ENCODE measurements at regions not wholly inside any gene's neighbourhood (a gene's known extent, or its start where the extent isn't known, plus 50 kb on each side); places are given as distances from the start of the nearest gene placed in this dataset.

DNA sequence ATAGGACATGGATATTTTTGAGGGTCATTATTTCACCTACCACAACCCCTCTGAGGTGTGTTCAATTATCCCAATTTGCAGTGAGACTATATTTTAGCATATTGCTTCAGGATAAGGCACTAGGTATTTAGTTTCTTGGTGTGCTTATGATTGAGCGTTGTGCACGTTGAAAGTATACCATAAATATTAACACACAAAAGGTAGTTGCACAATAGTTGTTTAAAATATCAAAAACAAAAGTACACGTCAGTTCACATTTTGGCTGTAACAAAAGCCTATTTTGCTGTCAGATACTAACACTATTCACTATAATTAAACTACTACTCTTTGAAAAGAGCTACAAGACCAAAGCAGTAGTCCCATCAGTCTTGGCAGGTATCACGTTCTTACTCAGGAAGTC, 367.5 kb downstream of the DSC3 start:
- no peak overlapping the region for H2AFZ ChIP-seq (ENCODE audit: control insufficient read depth, low read depth, low read length)
- DNase-seq (ENCODE audit: low read depth, low spot score): no peak
- peak in 1 of 2 experiments; percentile 29; a peak in 1 of 4 replicates for TF ChIP-seq BHLHE40 (IDR thresholded peaks at IDR 0.05; ENCODE audit: borderline replicate concordance in 1 of 2, low read depth in 2 of 2, low read length in 1 of 2)
- TF ChIP-seq KAT2A (conservative IDR thresholded peaks at IDR 0.05; ENCODE audit: control insufficient read depth, low read depth, low read length): no peak
- no peak for TF ChIP-seq FOS (IDR thresholded peaks at IDR 0.05; ENCODE audit: borderline replicate concordance, extremely low read depth, insufficient read length)
- no peak for ATAC-seq
- ChIA-PET POLR2A (interaction anchor here (1.7 to 2.0 kb wide), 2 partner anchors 23 to 38 kb away, joined by 4 to 6 read pairs; no protein-coding TSS in a partner anchor), CTCF (no interaction called here), RAD21 (ENCODE audit: unreplicated experiment) (interaction anchor here (1.0 to 1.5 kb wide), 2 partner anchors 37 to 168 kb away, joined by 3 to 4 read pairs; no protein-coding TSS in a partner anchor), SMC1A (ENCODE audit: uncharacterized antibody, unreplicated experiment) (interaction anchor here (1.2 to 1.5 kb wide), 2 partner anchors 29 to 37 kb away, joined by 5 read pairs; no protein-coding TSS in a partner anchor)
- H3K9ac ChIP-seq (ENCODE audit: control insufficient read depth, insufficient read depth, low read length): no peak overlapping the region
- H3K4me1 ChIP-seq (ENCODE audit: control insufficient read depth, insufficient read depth, low read length): no peaks in the 10 kb centered on the region
- no peak overlapping the region for H3K4me3 ChIP-seq
- H3K9me3 ChIP-seq (replicated peaks; ENCODE audit: control insufficient read depth, insufficient read depth, low read length): no peaks in the 10 kb centered on the region
- no peak overlapping the region for H3K27ac ChIP-seq (ENCODE audit: control insufficient read depth, insufficient read depth)
- FAIRE-seq: no peak
- no peaks in the 10 kb centered on the region for H3K27me3 ChIP-seq (replicated peaks in 1 of 2; ENCODE audit: control insufficient read depth in 2 of 2, insufficient read depth in 2 of 2, low read length in 1 of 2)
- no peaks in the 10 kb centered on the region for H3K79me2 ChIP-seq (ENCODE audit: control insufficient read depth, insufficient read depth, low read length)
- BruUV-seq (replicated peaks): no TSS peak
- H3K4me2 ChIP-seq (ENCODE audit: control insufficient read depth, insufficient read depth): no peak overlapping the region
- no peaks in the 10 kb centered on the region for H4K20me1 ChIP-seq (ENCODE audit: control insufficient read depth, insufficient read depth)
- intact Hi-C loops (cut with micrococcal nuclease; ENCODE audit: unreplicated experiment): no loop called here
- H3K36me3 ChIP-seq (ENCODE audit: control insufficient read depth in 2 of 2, insufficient read depth in 2 of 2, low read length in 1 of 2): no peaks in the 10 kb centered on the region
- 8% methylated on average over 4 of the region's 4 CpGs for WGBS (ENCODE audit: insufficient coverage, insufficient replicate concordance, low lambda C conversion rate, missing lambda C conversion rate)
- in situ Hi-C loops (cut with MboI): no loop called here

DNA sequence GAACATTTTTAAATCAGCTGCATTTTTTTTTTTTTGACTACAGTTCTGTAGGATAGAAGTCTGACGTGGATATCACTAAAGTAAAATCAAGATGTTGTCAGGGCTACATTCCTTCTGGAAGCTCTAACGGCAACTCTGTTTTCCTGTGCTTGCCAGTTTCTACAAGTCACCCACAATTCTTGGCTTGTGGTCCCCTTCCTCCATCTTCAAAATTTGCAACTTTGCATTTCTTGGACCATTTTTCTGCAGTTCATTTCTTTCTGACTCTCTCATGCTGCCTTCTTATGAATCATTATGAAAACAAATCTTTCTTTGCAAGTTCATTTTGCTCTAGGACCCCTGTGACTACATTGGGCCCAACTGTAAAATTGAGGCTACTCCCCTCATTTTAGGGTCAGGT, 367.9 kb downstream of the DSC3 start:
- Histone ChIP-seq H3K4me3 (no peak overlapping the region), H3K27ac (ENCODE audit: control insufficient read depth, insufficient read depth) (no peak overlapping the region), H4K20me1 (ENCODE audit: control insufficient read depth, insufficient read depth) (no peaks in the 10 kb centered on the region), H3K4me1 (ENCODE audit: control insufficient read depth, insufficient read depth, low read length) (no peaks in the 10 kb centered on the region), H2AFZ (ENCODE audit: control insufficient read depth, low read depth, low read length) (no peak overlapping the region), H3K9ac (ENCODE audit: control insufficient read depth, insufficient read depth, low read length) (no peak overlapping the region), H3K27me3 (replicated peaks in 1 of 2; ENCODE audit: control insufficient read depth in 2 of 2, insufficient read depth in 2 of 2, low read length in 1 of 2) (no peaks in the 10 kb centered on the region), H3K36me3 (ENCODE audit: control insufficient read depth in 2 of 2, insufficient read depth in 2 of 2, low read length in 1 of 2) (no peaks in the 10 kb centered on the region), H3K9me3 (replicated peaks; ENCODE audit: control insufficient read depth, insufficient read depth, low read length) (no peaks in the 10 kb centered on the region), H3K79me2 (ENCODE audit: control insufficient read depth, insufficient read depth, low read length) (no peaks in the 10 kb centered on the region), H3K4me2 (ENCODE audit: control insufficient read depth, insufficient read depth) (no peak overlapping the region)
- RAD21 ChIA-PET (ENCODE audit: unreplicated experiment): interaction anchor here (1.0 kb wide), 1 partner anchor 37 kb away, joined by 4 read pairs; no protein-coding TSS in a partner anchor
- 16% methylated on average over 2 of the region's 2 CpGs for WGBS (ENCODE audit: insufficient coverage, insufficient replicate concordance, low lambda C conversion rate, missing lambda C conversion rate)
- intact Hi-C loops (cut with micrococcal nuclease; ENCODE audit: unreplicated experiment): no loop called here
- SMC1A ChIA-PET (ENCODE audit: uncharacterized antibody, unreplicated experiment): interaction anchor here (0.8 to 1.2 kb wide), 2 partner anchors 25 to 37 kb away, joined by 3 to 5 read pairs; no protein-coding TSS in a partner anchor
- in situ Hi-C loops (cut with MboI): no loop called here
- CTCF ChIA-PET: no interaction called here
- no peak for ATAC-seq
- POLR2A ChIA-PET: no interaction called here
- BruUV-seq (replicated peaks): no TSS peak
- no peak for FAIRE-seq
- DNase-seq (ENCODE audit: low read depth, low spot score): no peak
- no peak for TF ChIP-seq MTA3 (IDR thresholded peaks at IDR 0.05; ENCODE audit: borderline replicate concordance, low read length)
- TF ChIP-seq, protein P1, sequence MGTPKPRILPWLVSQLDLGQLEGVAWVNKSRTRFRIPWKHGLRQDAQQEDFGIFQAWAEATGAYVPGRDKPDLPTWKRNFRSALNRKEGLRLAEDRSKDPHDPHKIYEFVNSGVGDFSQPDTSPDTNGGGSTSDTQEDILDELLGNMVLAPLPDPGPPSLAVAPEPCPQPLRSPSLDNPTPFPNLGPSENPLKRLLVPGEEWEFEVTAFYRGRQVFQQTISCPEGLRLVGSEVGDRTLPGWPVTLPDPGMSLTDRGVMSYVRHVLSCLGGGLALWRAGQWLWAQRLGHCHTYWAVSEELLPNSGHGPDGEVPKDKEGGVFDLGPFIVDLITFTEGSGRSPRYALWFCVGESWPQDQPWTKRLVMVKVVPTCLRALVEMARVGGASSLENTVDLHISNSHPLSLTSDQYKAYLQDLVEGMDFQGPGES (IDR thresholded peaks at IDR 0.05): no peak
- TF ChIP-seq ZNF384 (IDR thresholded peaks at IDR 0.05; ENCODE audit: borderline replicate concordance, low read depth, low read length): no peak
- TF ChIP-seq, protein P2, sequence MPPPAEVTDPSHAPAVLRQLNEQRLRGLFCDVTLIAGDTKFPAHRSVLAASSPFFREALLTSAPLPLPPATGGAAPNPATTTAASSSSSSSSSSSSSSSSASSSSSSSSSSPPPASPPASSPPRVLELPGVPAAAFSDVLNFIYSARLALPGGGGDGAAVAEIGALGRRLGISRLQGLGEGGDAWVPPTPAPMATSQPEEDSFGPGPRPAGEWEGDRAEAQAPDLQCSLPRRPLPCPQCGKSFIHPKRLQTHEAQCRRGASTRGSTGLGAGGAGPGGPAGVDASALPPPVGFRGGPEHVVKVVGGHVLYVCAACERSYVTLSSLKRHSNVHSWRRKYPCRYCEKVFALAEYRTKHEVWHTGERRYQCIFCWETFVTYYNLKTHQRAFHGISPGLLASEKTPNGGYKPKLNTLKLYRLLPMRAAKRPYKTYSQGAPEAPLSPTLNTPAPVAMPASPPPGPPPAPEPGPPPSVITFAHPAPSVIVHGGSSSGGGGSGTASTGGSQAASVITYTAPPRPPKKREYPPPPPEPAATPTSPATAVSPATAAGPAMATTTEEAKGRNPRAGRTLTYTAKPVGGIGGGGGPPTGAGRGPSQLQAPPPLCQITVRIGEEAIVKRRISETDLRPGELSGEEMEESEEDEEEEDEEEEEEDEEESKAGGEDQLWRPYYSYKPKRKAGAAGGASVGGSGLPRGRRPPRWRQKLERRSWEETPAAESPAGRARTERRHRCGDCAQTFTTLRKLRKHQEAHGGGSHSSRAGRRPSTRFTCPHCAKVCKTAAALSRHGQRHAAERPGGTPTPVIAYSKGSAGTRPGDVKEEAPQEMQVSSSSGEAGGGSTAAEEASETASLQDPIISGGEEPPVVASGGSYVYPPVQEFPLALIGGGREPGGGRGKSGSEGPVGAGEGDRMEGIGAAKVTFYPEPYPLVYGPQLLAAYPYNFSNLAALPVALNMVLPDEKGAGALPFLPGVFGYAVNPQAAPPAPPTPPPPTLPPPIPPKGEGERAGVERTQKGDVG (CRISPR knock-in tag; IDR thresholded peaks at IDR 0.05): no peak
- no peak for TF ChIP-seq RUNX3 (IDR thresholded peaks at IDR 0.05; ENCODE audit: low read length)
- TF ChIP-seq RAD51 (IDR thresholded peaks at IDR 0.05): no peak
- TF ChIP-seq, protein P3, sequence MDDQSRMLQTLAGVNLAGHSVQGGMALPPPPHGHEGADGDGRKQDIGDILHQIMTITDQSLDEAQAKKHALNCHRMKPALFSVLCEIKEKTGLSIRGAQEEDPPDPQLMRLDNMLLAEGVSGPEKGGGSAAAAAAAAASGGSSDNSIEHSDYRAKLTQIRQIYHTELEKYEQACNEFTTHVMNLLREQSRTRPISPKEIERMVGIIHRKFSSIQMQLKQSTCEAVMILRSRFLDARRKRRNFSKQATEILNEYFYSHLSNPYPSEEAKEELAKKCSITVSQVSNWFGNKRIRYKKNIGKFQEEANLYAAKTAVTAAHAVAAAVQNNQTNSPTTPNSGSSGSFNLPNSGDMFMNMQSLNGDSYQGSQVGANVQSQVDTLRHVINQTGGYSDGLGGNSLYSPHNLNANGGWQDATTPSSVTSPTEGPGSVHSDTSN (IDR thresholded peaks at IDR 0.05; ENCODE audit: insufficient replicate concordance, low read depth, low read length): no peak
- no peak for TF ChIP-seq SMC3 (IDR thresholded peaks at IDR 0.05; ENCODE audit: borderline replicate concordance, low read length)
- TF ChIP-seq HDAC6 (IDR thresholded peaks at IDR 0.05; ENCODE audit: unreplicated experiment): no peak
- TF ChIP-seq ATF7 (IDR thresholded peaks at IDR 0.05; ENCODE audit: low read depth): no peak
